HepG2 (cell line): ENCODE measurements at regions not wholly inside any gene's neighbourhood (a gene's known extent, or its start where the extent isn't known, plus 50 kb on each side); places are given as distances from the start of the nearest gene placed in this dataset.

ENCODE experiments used
- ELF3 ChIP-seq: IDR thresholded peaks from 2 replicates; pipeline ENCODE4 v1.6.1; 2016; ENCODE audit warnings: missing genetic modification reagents, missing compliant biosample characterization
- GATAD1 ChIP-seq: IDR thresholded peaks from 2 replicates; pipeline ENCODE4 v1.6.1; 2016; ENCODE audit warnings: missing genetic modification reagents, missing compliant biosample characterization
- GMEB1 ChIP-seq: sonication (generic); formaldehyde crosslinking; IDR thresholded peaks from 2 replicates; pipeline ENCODE4 v1.5.1; 2020; ENCODE audit warnings: missing genetic modification reagents, mild to moderate bottlenecking, borderline replicate concordance
- HDAC6 ChIP-seq: fragments of 200-600 bp; sonication (generic); IDR thresholded peaks from 2 replicates; pipeline ENCODE4 v1.7.0; 2017; ENCODE audit warnings: mild to moderate bottlenecking, antibody characterized with exemption, low read length, low read depth
- KAT8 ChIP-seq: IDR thresholded peaks from 2 replicates; pipeline ENCODE4 v1.6.1; 2016; ENCODE audit warnings: missing genetic modification reagents, missing compliant biosample characterization
- MEIS2 ChIP-seq: sonication (generic); formaldehyde crosslinking; IDR thresholded peaks from 2 replicates; pipeline ENCODE4 v1.9.0; 2021; ENCODE audit warnings: mild to moderate bottlenecking, missing genetic modification reagents
- MIXL1 ChIP-seq: IDR thresholded peaks from 2 replicates; pipeline ENCODE4 v1.6.1; 2016
- PPARG ChIP-seq: conservative IDR thresholded peaks from 2 replicates; pipeline ENCODE4 v1.6.1; 2016; ENCODE audit warnings: missing biosample characterization, missing genetic modification reagents
- SMC3 ChIP-seq: IDR thresholded peaks from 2 replicates; pipeline ENCODE4 v1.6.1; 2011; ENCODE audit warnings: low read length, improper control_type of control experiment
- SPEN ChIP-seq: sonication (generic); formaldehyde crosslinking; IDR thresholded peaks from 2 replicates; pipeline ENCODE4 v1.5.1; 2020; ENCODE audit warnings: low read depth, mild to moderate bottlenecking, missing genetic modification reagents
- WIZ ChIP-seq: sonication (generic); formaldehyde crosslinking; IDR thresholded peaks from 2 replicates; pipeline ENCODE4 v1.5.1; 2020; ENCODE audit warnings: mild to moderate bottlenecking, missing genetic modification reagents
- ZBTB49 ChIP-seq: sonication (generic); formaldehyde crosslinking; IDR thresholded peaks from 2 replicates; pipeline ENCODE4 v1.4.0; 2020; ENCODE audit warnings: missing genetic modification reagents, borderline replicate concordance
- ZFY ChIP-seq: sonication (generic); formaldehyde crosslinking; IDR thresholded peaks from 2 replicates; pipeline ENCODE4 v1.4.0; 2020; ENCODE audit warnings: missing genetic modification reagents
- ZNF101 ChIP-seq: sonication (generic); formaldehyde crosslinking; IDR thresholded peaks from 2 replicates; pipeline ENCODE4 v1.4.0; 2020; ENCODE audit warnings: mild to moderate bottlenecking, low read depth, missing genetic modification reagents, borderline replicate concordance
- ZNF549 ChIP-seq: sonication (generic); formaldehyde crosslinking; IDR thresholded peaks from 2 replicates; pipeline ENCODE4 v1.5.0; 2020; ENCODE audit warnings: missing genetic modification reagents
- ZNF652 ChIP-seq: IDR thresholded peaks from 2 replicates; pipeline ENCODE4 v1.6.1; 2016; ENCODE audit warnings: low read depth, borderline replicate concordance
- ZNF816 ChIP-seq: sonication (generic); formaldehyde crosslinking; IDR thresholded peaks from 2 replicates; pipeline ENCODE4 v1.8.0; 2022; ENCODE audit warnings: missing genetic modification reagents, mild to moderate bottlenecking, borderline replicate concordance
- TF ChIP-seq, protein P1 (sequence below): sonication (generic); formaldehyde crosslinking; IDR thresholded peaks from 2 replicates; pipeline ENCODE4 v1.8.0; 2022; ENCODE audit warnings: missing genetic modification reagents, low read depth, mild to moderate bottlenecking, borderline replicate concordance
- TF ChIP-seq, protein P2 (sequence below): sonication (generic); formaldehyde crosslinking; IDR thresholded peaks from 2 replicates; pipeline ENCODE4 v1.4.0; 2020; ENCODE audit warnings: missing genetic modification reagents, borderline replicate concordance
- TF ChIP-seq, protein P3 (sequence below): sonication (generic); formaldehyde crosslinking; IDR thresholded peaks from 2 replicates; pipeline ENCODE4 v1.5.0; 2020; ENCODE audit warnings: mild to moderate bottlenecking, missing genetic modification reagents

GRCh38 chr2:145755019-145755837 lies 1235.3 kb upstream of the ZEB2 start (continued):
- no peak for TF ChIP-seq ZBTB49 (CRISPR knock-in tag)
- TF ChIP-seq ZNF101 = 0 out of 2 replicates have a peak, but pooled peaks have one; percentile 39
- TF ChIP-seq ZNF652 (CRISPR knock-in tag) = peak; percentile 38; the same call in 1 of the 2 replicates
- peak; percentile 91; the same call in 1 of the 2 replicates for TF ChIP-seq WIZ
- TF ChIP-seq MIXL1 = peak; percentile 8; the same call in 1 of the 2 replicates
- no peak for TF ChIP-seq HDAC6
- no peak for TF ChIP-seq PPARG (CRISPR knock-in tag)
- no peak for TF ChIP-seq KAT8 (CRISPR knock-in tag)
- peak; percentile 31; the same call in 1 of the 2 replicates for TF ChIP-seq ZFY (CRISPR knock-in tag)
- 0 out of 2 replicates have a peak, but pooled peaks have one; percentile 20 for TF ChIP-seq SPEN (CRISPR knock-in tag)
- TF ChIP-seq, protein P1, sequence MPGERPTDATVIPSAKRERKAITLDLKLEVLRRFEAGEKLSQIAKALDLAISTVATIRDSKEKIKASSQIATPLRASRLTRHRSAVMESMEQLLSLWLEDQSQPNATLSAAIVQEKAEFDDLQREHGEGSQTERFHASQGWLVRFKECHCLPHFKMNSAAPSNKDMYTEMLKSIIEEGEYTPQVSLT (CRISPR knock-in tag) = no peak
- TF ChIP-seq ZNF549 (CRISPR knock-in tag) = 0 out of 2 replicates have a peak, but pooled peaks have one; percentile 72
- peak; percentile 60 for TF ChIP-seq MEIS2 (CRISPR knock-in tag)
- TF ChIP-seq GMEB1 (CRISPR knock-in tag) = no peak
- 0 out of 2 replicates have a peak, but pooled peaks have one; percentile 32 for TF ChIP-seq GATAD1
- TF ChIP-seq ELF3 (CRISPR knock-in tag) = peak; percentile 39; the same call in 1 of the 2 replicates
- TF ChIP-seq, protein P2, sequence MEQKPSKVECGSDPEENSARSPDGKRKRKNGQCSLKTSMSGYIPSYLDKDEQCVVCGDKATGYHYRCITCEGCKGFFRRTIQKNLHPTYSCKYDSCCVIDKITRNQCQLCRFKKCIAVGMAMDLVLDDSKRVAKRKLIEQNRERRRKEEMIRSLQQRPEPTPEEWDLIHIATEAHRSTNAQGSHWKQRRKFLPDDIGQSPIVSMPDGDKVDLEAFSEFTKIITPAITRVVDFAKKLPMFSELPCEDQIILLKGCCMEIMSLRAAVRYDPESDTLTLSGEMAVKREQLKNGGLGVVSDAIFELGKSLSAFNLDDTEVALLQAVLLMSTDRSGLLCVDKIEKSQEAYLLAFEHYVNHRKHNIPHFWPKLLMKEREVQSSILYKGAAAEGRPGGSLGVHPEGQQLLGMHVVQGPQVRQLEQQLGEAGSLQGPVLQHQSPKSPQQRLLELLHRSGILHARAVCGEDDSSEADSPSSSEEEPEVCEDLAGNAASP (CRISPR knock-in tag) = peak; percentile 79; the same call in 1 of the 2 replicates
- TF ChIP-seq SMC3 = peak; percentile 32; the same call in 1 of the 2 replicates
- TF ChIP-seq, protein P3, sequence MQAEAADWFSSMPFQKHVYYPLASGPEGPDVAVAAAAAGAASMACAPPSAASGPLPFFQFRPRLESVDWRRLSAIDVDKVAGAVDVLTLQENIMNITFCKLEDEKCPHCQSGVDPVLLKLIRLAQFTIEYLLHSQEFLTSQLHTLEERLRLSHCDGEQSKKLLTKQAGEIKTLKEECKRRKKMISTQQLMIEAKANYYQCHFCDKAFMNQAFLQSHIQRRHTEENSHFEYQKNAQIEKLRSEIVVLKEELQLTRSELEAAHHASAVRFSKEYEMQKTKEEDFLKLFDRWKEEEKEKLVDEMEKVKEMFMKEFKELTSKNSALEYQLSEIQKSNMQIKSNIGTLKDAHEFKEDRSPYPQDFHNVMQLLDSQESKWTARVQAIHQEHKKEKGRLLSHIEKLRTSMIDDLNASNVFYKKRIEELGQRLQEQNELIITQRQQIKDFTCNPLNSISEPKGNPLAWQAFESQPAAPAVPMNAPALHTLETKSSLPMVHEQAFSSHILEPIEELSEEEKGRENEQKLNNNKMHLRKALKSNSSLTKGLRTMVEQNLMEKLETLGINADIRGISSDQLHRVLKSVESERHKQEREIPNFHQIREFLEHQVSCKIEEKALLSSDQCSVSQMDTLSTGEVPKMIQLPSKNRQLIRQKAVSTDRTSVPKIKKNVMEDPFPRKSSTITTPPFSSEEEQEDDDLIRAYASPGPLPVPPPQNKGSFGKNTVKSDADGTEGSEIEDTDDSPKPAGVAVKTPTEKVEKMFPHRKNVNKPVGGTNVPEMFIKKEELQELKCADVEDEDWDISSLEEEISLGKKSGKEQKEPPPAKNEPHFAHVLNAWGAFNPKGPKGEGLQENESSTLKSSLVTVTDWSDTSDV = no peak
- no peak for TF ChIP-seq ZNF816 (CRISPR knock-in tag)
